Uterus (tissue), 3 donors: ENCODE measurements at regions not wholly inside any gene's neighbourhood (a gene's known extent, or its start where the extent isn't known, plus 50 kb on each side); places are given as distances from the start of the nearest gene placed in this dataset.

Experiments
- DNase-seq, 2 donors: peaks; one replicate each; pipeline ENCODE4 v3.0.0-alpha.2; 2019 to 2020
- H3K27ac ChIP-seq, 2 donors: fragments of 200-600 bp; sonication (generic); 1 replicate in 1 of 2; 2 replicates in 1 of 2; pipeline ENCODE4 v1.5.1; 2016 to 2018
- H3K27me3 ChIP-seq, 2 donors: fragments of 200-600 bp; sonication (generic); one replicate each; pipeline ENCODE4 v1.5.1; 2018 to 2019; ENCODE audit warnings: control low read depth in 1 of 2
- H3K36me3 ChIP-seq, 2 donors: fragments of 200-600 bp; sonication (generic); one replicate each; pipeline ENCODE4 v1.5.1; 2019; ENCODE audit warnings: control low read depth in 1 of 2
- H3K4me1 ChIP-seq, 2 donors: fragments of 200-600 bp; sonication (generic); one replicate each; pipeline ENCODE4 v1.5.1; 2018 to 2019; ENCODE audit warnings: control low read depth in 1 of 2
- H3K4me3 ChIP-seq, 2 donors: fragments of 200-600 bp; sonication (generic); 1 replicate in 1 of 2; 2 replicates in 1 of 2; pipeline ENCODE4 v1.5.1; 2018 to 2019; ENCODE audit warnings: mild to moderate bottlenecking in 1 of 2
- H3K9me3 ChIP-seq, 2 donors: fragments of 200-600 bp; sonication (generic); one replicate each; pipeline ENCODE4 v1.5.1; 2019; ENCODE audit warnings: control low read depth in 1 of 2
- CTCF ChIP-seq, 4 experiments: fragments of 200-600 bp in 2 of 4; fragments of 450-650 bp in 2 of 4; sonication (generic) in 2 of 4; IDR thresholded peaks; one replicate each; pipeline ENCODE4 v1.5.1; 2016 to 2019; ENCODE audit warnings: antibody characterized with exemption in 4 of 4, mild to moderate bottlenecking in 2 of 4, moderate library complexity in 1 of 4
- POLR2A ChIP-seq, 2 donors: fragments of 450-650 bp; IDR thresholded peaks; one replicate each; pipeline ENCODE4 v1.6.1; 2016; ENCODE audit warnings: antibody characterized with exemption in 2 of 2, mild to moderate bottlenecking in 1 of 2, moderate library complexity in 1 of 2
- intact Hi-C: fragments of 100-400 bp; cut with DNase I; formaldehyde crosslinking; loops from one replicate; pipeline ENCODE4 v1.15.1; 2023; ENCODE audit warnings: low total_unique reads
- donor health status: DM: yes; HTN: yes; CAD: no.

- TF ChIP-seq POLR2A (IDR thresholded peaks at IDR 0.05) (no peak), CTCF (IDR thresholded peaks at IDR 0.05) (no peak)
- no peak overlapping the region for H3K27ac ChIP-seq
- no peaks in the 10 kb centered on the region for H3K4me1 ChIP-seq
- no peak overlapping the region for H3K4me3 ChIP-seq
- H3K9me3 ChIP-seq = no peaks in the 10 kb centered on the region
- no peaks in the 10 kb centered on the region for H3K27me3 ChIP-seq
- intact Hi-C loops = no loop called here
- no peak for DNase-seq
- H3K36me3 ChIP-seq = no peaks in the 10 kb centered on the region
Observed at GRCh38 chr2:192877159-192877558, 682.4 kb upstream of the TMEFF2 start.

- intact Hi-C loops = no loop called here
- H3K4me3 ChIP-seq = no peak overlapping the region
- no peaks in the 10 kb centered on the region for H3K9me3 ChIP-seq
- no peaks in the 10 kb centered on the region for H3K27me3 ChIP-seq
- TF ChIP-seq CTCF (IDR thresholded peaks at IDR 0.05) = no peak
- TF ChIP-seq POLR2A (IDR thresholded peaks at IDR 0.05) = no peak
- no peak for DNase-seq
- H3K27ac ChIP-seq = no peak overlapping the region
- no peaks in the 10 kb centered on the region for H3K36me3 ChIP-seq
- no peaks in the 10 kb centered on the region for H3K4me1 ChIP-seq
Observed at GRCh38 chr2:192876698-192877097, 682.0 kb upstream of the TMEFF2 start.

- TF ChIP-seq POLR2A (IDR thresholded peaks at IDR 0.05) = no peak
- TF ChIP-seq CTCF (IDR thresholded peaks at IDR 0.05) = no peak
- intact Hi-C loops = no loop called here
- Histone ChIP-seq H3K4me1 (no peaks in the 10 kb centered on the region), H3K27me3 (no peaks in the 10 kb centered on the region), H3K4me3 (no peak overlapping the region), H3K36me3 (no peaks in the 10 kb centered on the region), H3K27ac (no peak overlapping the region), H3K9me3 (no peaks in the 10 kb centered on the region)
- DNase-seq = no peak
Observed at GRCh38 chr2:192854706-192855105, 660.0 kb upstream of the TMEFF2 start.

GRCh38 chr2:192854031-192854430, 659.3 kb upstream of the TMEFF2 start:
- DNase-seq = no peak

GRCh38 chr2:192828947-192829346, 634.2 kb upstream of the TMEFF2 start:
- DNase-seq = no peak
- intact Hi-C loops = no loop called here
- H3K27ac ChIP-seq = no peak overlapping the region

More at GRCh38 chr2:192854031-192854430, 659.3 kb upstream of the TMEFF2 start:
- H3K36me3 ChIP-seq = no peaks in the 10 kb centered on the region
- H3K27ac ChIP-seq = no peak overlapping the region
- H3K27me3 ChIP-seq = no peaks in the 10 kb centered on the region
- no peak overlapping the region for H3K4me3 ChIP-seq
- intact Hi-C loops = no loop called here
- no peaks in the 10 kb centered on the region for H3K9me3 ChIP-seq
- H3K4me1 ChIP-seq = no peaks in the 10 kb centered on the region
- no peak for TF ChIP-seq POLR2A (IDR thresholded peaks at IDR 0.05)
- TF ChIP-seq CTCF (IDR thresholded peaks at IDR 0.05) = no peak

More at GRCh38 chr2:192828947-192829346, 634.2 kb upstream of the TMEFF2 start:
- Histone ChIP-seq H3K4me1 (no peaks in the 10 kb centered on the region), H3K4me3 (no peak overlapping the region), H3K9me3 (no peaks in the 10 kb centered on the region), H3K36me3 (no peaks in the 10 kb centered on the region), H3K27me3 (no peaks in the 10 kb centered on the region)
- TF ChIP-seq CTCF (IDR thresholded peaks at IDR 0.05) = no peak
- TF ChIP-seq POLR2A (IDR thresholded peaks at IDR 0.05) = no peak
